PC-9 (cell line): ENCODE measurements at regions not wholly inside any gene's neighbourhood (a gene's known extent, or its start where the extent isn't known, plus 50 kb on each side); places are given as distances from the start of the nearest gene placed in this dataset.

ENCODE experiments used
- BruUV-seq: library from RNA; stranded (reverse); fragments of 400-500 nt; replicated peaks from 2 replicates; lab custom pipeline; 2021; lab: Mats Ljungman, UMichigan
- CTCF ChIA-PET: fragments of 300-600 bp; sonication (Branson Sonifier 250); formaldehyde crosslinking; loops from one replicate; lab custom pipeline; 2022; ENCODE audit warnings: antibody characterized with exemption; lab: Charles Lee
- POLR2A ChIA-PET: fragments of 300-600 bp; sonication (Branson Sonifier 250); formaldehyde crosslinking; loops from one replicate; lab custom pipeline; 2022; ENCODE audit warnings: antibody characterized with exemption; ENCODE audit not compliant: unreplicated experiment; lab: Charles Lee
- DNase-seq, 2 experiments: peaks; one replicate each; pipeline versions ENCODE4 v3.0.0 to v3.0.0-alpha.2; 2015 to 2022; ENCODE audit warnings: mixed read lengths in 1 of 2
- H2AFZ ChIP-seq: fragments of 200-600 bp; sonication (generic); 2 replicates; pipeline ENCODE4 v1.8.1; 2017; ENCODE audit warnings: antibody characterized with exemption
- H3F3A ChIP-seq: fragments of 200-600 bp; sonication (generic); 2 replicates; pipeline ENCODE4 v1.8.1; 2017; ENCODE audit warnings: antibody characterized with exemption, mild to moderate bottlenecking, low read depth; ENCODE audit not compliant: insufficient read depth
- H3K27ac ChIP-seq: fragments of 200-600 bp; sonication (generic); 2 replicates; pipeline ENCODE4 v1.6.1; 2016; ENCODE audit warnings: mixed run types
- H3K27me3 ChIP-seq: fragments of 200-600 bp; sonication (generic); 2 replicates; pipeline ENCODE4 v1.6.1; 2016; ENCODE audit warnings: low read depth, mixed run types; ENCODE audit not compliant: insufficient read depth
- H3K36me3 ChIP-seq: fragments of 200-600 bp; sonication (generic); 2 replicates; pipeline ENCODE4 v1.6.1; 2016; ENCODE audit warnings: low read depth, mixed run types
- H3K4me1 ChIP-seq: fragments of 200-600 bp; sonication (generic); replicated peaks from 2 replicates; pipeline ENCODE4 v1.6.1; 2016; ENCODE audit warnings: mixed run types; ENCODE audit not compliant: insufficient read depth
- H3K4me2 ChIP-seq: fragments of 200-600 bp; sonication (generic); 2 replicates; pipeline ENCODE4 v1.6.1; 2017; ENCODE audit warnings: mixed run types
- H3K4me3 ChIP-seq: fragments of 200-600 bp; sonication (generic); 2 replicates; pipeline ENCODE4 v1.6.1; 2016; ENCODE audit warnings: mixed run types
- H3K79me2 ChIP-seq: fragments of 200-600 bp; sonication (generic); 2 replicates; pipeline ENCODE4 v1.6.1; 2017; ENCODE audit warnings: low read depth, mixed run types
- H3K9me2 ChIP-seq: fragments of 200-600 bp; sonication (generic); 2 replicates; pipeline ENCODE4 v1.8.1; 2017; ENCODE audit warnings: mild to moderate bottlenecking; ENCODE audit not compliant: insufficient read depth
- H3K9me3 ChIP-seq: fragments of 200-600 bp; sonication (generic); 2 replicates; pipeline ENCODE4 v1.8.1; 2016; ENCODE audit warnings: low read depth; ENCODE audit not compliant: insufficient read depth
- H4K20me1 ChIP-seq: fragments of 200-600 bp; sonication (generic); 2 replicates; pipeline ENCODE4 v1.8.1; 2017; ENCODE audit not compliant: insufficient read depth
- EZH2 ChIP-seq: fragments of 200-600 bp; sonication (generic); IDR thresholded peaks from 2 replicates; pipeline ENCODE4 v1.8.0; 2017; ENCODE audit warnings: antibody characterized with exemption, low read depth
- intact Hi-C: fragments of 100-400 bp; cut with micrococcal nuclease; formaldehyde crosslinking; loops from one replicate; pipeline ENCODE4 v1.10.0; 2022; ENCODE audit not compliant: unreplicated experiment
- TF ChIP-seq, protein P1 (sequence below): fragments of 200-600 bp; sonication (generic); conservative IDR thresholded peaks from 2 replicates; pipeline ENCODE4 v1.6.1; 2017; ENCODE audit warnings: mixed run types, antibody characterized with exemption, mild to moderate bottlenecking, moderate library complexity

DNA sequence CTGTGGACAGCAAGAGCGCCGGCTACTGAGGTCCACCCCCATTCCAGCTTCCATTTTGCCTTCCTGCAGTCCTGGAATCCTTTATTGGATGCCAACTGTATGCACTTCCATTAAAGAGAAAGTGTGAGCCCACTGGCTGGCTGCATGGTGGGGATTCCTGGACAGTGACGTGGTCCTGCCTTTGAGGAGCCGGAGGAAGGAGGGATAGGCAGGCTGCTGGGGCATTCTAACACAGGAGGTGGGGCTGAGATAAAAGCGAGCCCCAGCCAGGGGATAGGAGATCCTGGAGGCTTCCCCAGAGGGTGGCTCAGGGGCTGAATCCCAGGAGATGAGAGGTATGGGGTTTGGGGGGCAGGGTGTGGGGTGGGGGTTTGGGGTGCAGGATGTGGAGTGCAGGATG lies 984.7 kb downstream of the BRD1 start:
- no peaks in the 10 kb centered on the region for H3K4me1 ChIP-seq
- no peaks in the 10 kb centered on the region for H3F3A ChIP-seq
- no peaks in the 10 kb centered on the region for H3K36me3 ChIP-seq
- H3K27ac ChIP-seq, result no peak overlapping the region
- ChIA-PET POLR2A (no interaction called here), CTCF (no interaction called here)
- H4K20me1 ChIP-seq, result no peaks in the 10 kb centered on the region
- no peak overlapping the region for H2AFZ ChIP-seq
- no peak for DNase-seq
- TF ChIP-seq, protein P1, sequence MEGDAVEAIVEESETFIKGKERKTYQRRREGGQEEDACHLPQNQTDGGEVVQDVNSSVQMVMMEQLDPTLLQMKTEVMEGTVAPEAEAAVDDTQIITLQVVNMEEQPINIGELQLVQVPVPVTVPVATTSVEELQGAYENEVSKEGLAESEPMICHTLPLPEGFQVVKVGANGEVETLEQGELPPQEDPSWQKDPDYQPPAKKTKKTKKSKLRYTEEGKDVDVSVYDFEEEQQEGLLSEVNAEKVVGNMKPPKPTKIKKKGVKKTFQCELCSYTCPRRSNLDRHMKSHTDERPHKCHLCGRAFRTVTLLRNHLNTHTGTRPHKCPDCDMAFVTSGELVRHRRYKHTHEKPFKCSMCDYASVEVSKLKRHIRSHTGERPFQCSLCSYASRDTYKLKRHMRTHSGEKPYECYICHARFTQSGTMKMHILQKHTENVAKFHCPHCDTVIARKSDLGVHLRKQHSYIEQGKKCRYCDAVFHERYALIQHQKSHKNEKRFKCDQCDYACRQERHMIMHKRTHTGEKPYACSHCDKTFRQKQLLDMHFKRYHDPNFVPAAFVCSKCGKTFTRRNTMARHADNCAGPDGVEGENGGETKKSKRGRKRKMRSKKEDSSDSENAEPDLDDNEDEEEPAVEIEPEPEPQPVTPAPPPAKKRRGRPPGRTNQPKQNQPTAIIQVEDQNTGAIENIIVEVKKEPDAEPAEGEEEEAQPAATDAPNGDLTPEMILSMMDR, result no peak
- TF ChIP-seq EZH2, result no peak
- H3K4me2 ChIP-seq, result no peak overlapping the region
- H3K4me3 ChIP-seq, result no peak overlapping the region
- H3K27me3 ChIP-seq, result peaks cover 95% of the 10 kb centered on the region
- no peaks in the 10 kb centered on the region for H3K9me3 ChIP-seq
- BruUV-seq, result no TSS peak
- no peaks in the 10 kb centered on the region for H3K79me2 ChIP-seq
- no peaks in the 10 kb centered on the region for H3K9me2 ChIP-seq
- intact Hi-C loops, result no loop called here

DNA sequence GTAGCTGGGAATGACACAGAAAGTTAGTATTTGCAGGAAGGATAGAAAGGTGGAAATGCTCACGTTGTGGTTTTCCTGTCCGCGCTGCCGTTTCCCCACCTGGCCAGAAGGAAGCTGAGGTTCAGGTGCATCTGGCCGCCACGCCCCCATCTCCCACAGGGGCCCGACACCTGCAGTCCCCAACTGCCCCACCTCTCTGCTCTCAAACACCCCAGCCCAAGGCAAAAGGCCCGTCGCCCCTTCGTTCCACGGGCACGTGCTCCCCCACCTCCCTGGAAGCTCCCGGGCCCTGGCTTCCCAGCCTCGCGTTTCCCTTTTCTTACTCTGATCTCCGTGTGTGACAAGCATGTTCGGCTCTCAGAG lies 985.1 kb downstream of the BRD1 start:
- H3K4me2 ChIP-seq, result no peak overlapping the region
- no peaks in the 10 kb centered on the region for H3K36me3 ChIP-seq
- no peak overlapping the region for H2AFZ ChIP-seq
- TF ChIP-seq, protein P1, result no peak
- TF ChIP-seq EZH2, result no peak
- no peaks in the 10 kb centered on the region for H3K9me2 ChIP-seq
- H3K4me1 ChIP-seq, result no peaks in the 10 kb centered on the region
- no TSS peak for BruUV-seq
- no peak overlapping the region for H3K4me3 ChIP-seq
- H3F3A ChIP-seq, result no peaks in the 10 kb centered on the region; the same call in 1 of the 2 replicates
- H3K27me3 ChIP-seq, result peaks cover 93% of the 10 kb centered on the region
- H3K27ac ChIP-seq, result no peak overlapping the region
- no peaks in the 10 kb centered on the region for H3K9me3 ChIP-seq
- no peaks in the 10 kb centered on the region for H3K79me2 ChIP-seq
- ChIA-PET CTCF (no interaction called here), POLR2A (no interaction called here)
- intact Hi-C loops, result no loop called here
- DNase-seq, result no peak
- no peaks in the 10 kb centered on the region for H4K20me1 ChIP-seq

DNA sequence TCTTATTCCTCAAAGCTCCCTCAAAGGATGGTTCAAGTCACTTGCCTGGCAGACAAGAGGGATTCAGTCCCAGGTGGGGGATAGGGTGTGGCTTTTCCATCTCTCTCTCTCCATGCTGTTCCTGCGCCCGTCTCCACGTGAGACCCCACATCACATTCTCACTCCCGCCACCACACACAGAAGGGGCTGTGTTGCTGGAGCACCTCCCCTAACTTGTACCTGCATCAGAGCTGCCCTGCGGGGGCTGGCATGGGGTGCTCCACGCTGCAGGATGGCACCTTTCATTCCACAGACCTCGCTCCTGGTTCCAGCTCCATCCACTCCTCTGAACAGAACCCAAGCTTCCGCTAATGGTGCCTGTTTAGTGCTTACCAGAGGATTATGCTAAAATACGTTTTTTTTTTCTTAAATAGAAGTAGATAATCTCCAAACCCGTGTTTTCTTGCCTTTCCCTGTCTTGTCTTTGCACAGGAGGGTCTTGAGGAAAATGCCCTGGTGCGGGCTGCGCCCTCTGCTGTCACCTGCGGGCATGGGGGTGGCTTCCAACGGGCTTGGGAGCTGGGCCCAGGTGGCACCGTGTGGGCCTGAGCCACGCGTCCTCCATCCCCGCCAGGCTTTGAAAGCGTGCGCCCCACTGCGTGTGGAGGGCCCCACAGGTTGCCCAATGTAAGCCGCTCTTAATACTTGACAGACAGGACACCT lies 985.6 kb downstream of the BRD1 start:
- POLR2A ChIA-PET, result no interaction called here
- intact Hi-C loops, result no loop called here
- Histone ChIP-seq H3K9me3 (no peaks in the 10 kb centered on the region), H4K20me1 (no peaks in the 10 kb centered on the region), H3K9me2 (no peaks in the 10 kb centered on the region), H2AFZ (no peak overlapping the region), H3K79me2 (no peaks in the 10 kb centered on the region), H3K4me1 (no peaks in the 10 kb centered on the region), H3F3A (peaks cover 5% of the 10 kb centered on the region; the same call in 1 of the 2 replicates), H3K4me2 (no peak overlapping the region), H3K27me3 (peaks cover 92% of the 10 kb centered on the region), H3K4me3 (no peak overlapping the region), H3K36me3 (no peaks in the 10 kb centered on the region), H3K27ac (no peak overlapping the region)
- DNase-seq, result no peak
- BruUV-seq, result no TSS peak
- CTCF ChIA-PET, result no interaction called here
- TF ChIP-seq, protein P1, result no peak
- no peak for TF ChIP-seq EZH2
